ENCODE measurements at regions not wholly inside any gene's neighbourhood (a gene's known extent, or its start where the extent isn't known, plus 50 kb on each side); places are given as distances from the start of the nearest gene placed in this dataset.

- TF ChIP-seq TCF12 (IDR thresholded peaks at IDR 0.05; ENCODE audit: low read depth, low read length) (no peak), CHD1 (IDR thresholded peaks at IDR 0.05; ENCODE audit: low read depth, low read length) (no peak), CTCF (IDR thresholded peaks at IDR 0.05; ENCODE audit: control extremely low read depth in 1 of 3, insufficient read depth in 1 of 3, low read depth in 1 of 3, low read length in 3 of 3) (no peak), SIN3A (conservative IDR thresholded peaks at IDR 0.05 in 1 of 2, IDR thresholded peaks at IDR 0.05 in 1 of 2; ENCODE audit: low read depth in 1 of 2, low read length in 2 of 2) (no peak), POLR2A (IDR thresholded peaks at IDR 0.05; ENCODE audit: control extremely low read depth in 1 of 2, low read depth in 2 of 2, low read length in 2 of 2) (no peak), EP300 (IDR thresholded peaks at IDR 0.05; ENCODE audit: borderline replicate concordance in 1 of 2, low read depth in 2 of 2, low read length in 2 of 2) (no peak), POLR2AphosphoS5 (IDR thresholded peaks at IDR 0.05; ENCODE audit: low read depth, low read length) (no peak), RFX5 (IDR thresholded peaks at IDR 0.05; ENCODE audit: borderline replicate concordance, low read depth, low read length) (no peak), TAF1 (IDR thresholded peaks at IDR 0.05; ENCODE audit: low read depth, low read length) (no peak)
Measured at GRCh38 chr13:74662905-74663304, 528.7 kb upstream of the KLF12 start.
